K562 (cell line): ENCODE measurements at regions not wholly inside any gene's neighbourhood (a gene's known extent, or its start where the extent isn't known, plus 50 kb on each side); places are given as distances from the start of the nearest gene placed in this dataset.

Experiments used
- ATAC-seq: fragments of 200-7000 bp; cut with Tn5 transposase; 3 replicates; pipeline ENCODE4 v1.9.1; 2020; ENCODE audit warnings: moderate library complexity
- BruUV-seq: library from RNA; stranded (reverse); fragments of 400-500 nt; replicated peaks from 2 replicates; lab custom pipeline; 2021; lab: Mats Ljungman, UMichigan
- CTCF ChIA-PET: fragments of 300-600 bp; formaldehyde crosslinking; extraction: SDS; loops from one replicate; lab custom pipeline; 2021; ENCODE audit warnings: low intra/inter-chr PET ratio; lab: Yijun Ruan, JAX
- POLR2A ChIA-PET: fragments of 300-600, 350-650 bp; sonication (Branson Sonifier 250); formaldehyde crosslinking; extraction: SDS; loops from one replicate; lab custom pipeline; 2021; ENCODE audit warnings: antibody characterized with exemption, inconsistent platforms; lab: Yijun Ruan, JAX
- DNase-seq, 4 experiments: peaks; one replicate each; pipeline versions ENCODE4 v3.0.0 to v3.0.0-alpha.2; 2011 to 2018; ENCODE audit warnings: low spot score in 3 of 4, mixed read lengths in 3 of 4; ENCODE audit errors: extremely low read depth in 1 of 4
- FAIRE-seq: peaks from 2 replicates; lab custom pipeline; 2011; peaks lifted over from hg19 to GRCh38; lab: Jason Lieb, UNC
- H2AFZ ChIP-seq: 2 replicates; pipeline ENCODE4 v1.6.0; 2011; ENCODE audit warnings: low read depth, low read length, control low read depth, inconsistent platforms
- H3K27ac ChIP-seq: fragments of 200-600 bp; 3 replicates; pipeline ENCODE4 v1.8.0; 2011; ENCODE audit warnings: low read depth, mild to moderate bottlenecking, control low read depth, inconsistent platforms, low read length, moderate library complexity, mixed read lengths; ENCODE audit errors: extremely low read depth
- H3K27me3 ChIP-seq, 2 experiments: fragments of 300-600 bp in 1 of 2; 2 replicates in 1 of 2; 3 replicates in 1 of 2; pipeline versions ENCODE4 v1.6.0 to v1.8.0; 2011; ENCODE audit warnings: inconsistent platforms in 2 of 2, low read length in 2 of 2, mild to moderate bottlenecking in 1 of 2, mixed read lengths in 1 of 2, moderate library complexity in 1 of 2; ENCODE audit not compliant: control insufficient read depth in 2 of 2, insufficient read depth in 2 of 2
- H3K36me3 ChIP-seq: fragments of 300-600 bp; 3 replicates; pipeline ENCODE4 v1.8.0; 2011; ENCODE audit warnings: mild to moderate bottlenecking, low read length, inconsistent platforms; ENCODE audit not compliant: control insufficient read depth, insufficient read depth
- H3K4me1 ChIP-seq, 2 experiments: fragments of 200-600 bp in 1 of 2; replicated peaks in 1 of 2; 2 replicates in 1 of 2; 3 replicates in 1 of 2; pipeline versions ENCODE4 v1.5.1 to v1.8.0; 2011; ENCODE audit warnings: inconsistent platforms in 2 of 2, low read length in 2 of 2, mild to moderate bottlenecking in 1 of 2, mixed read lengths in 1 of 2, moderate library complexity in 1 of 2; ENCODE audit not compliant: control insufficient read depth in 2 of 2, insufficient read depth in 2 of 2
- H3K4me2 ChIP-seq: 2 replicates; pipeline ENCODE4 v1.6.1; 2011; ENCODE audit warnings: low read length, control low read depth, inconsistent platforms, mixed read lengths; ENCODE audit not compliant: insufficient read depth
- H3K4me3 ChIP-seq: fragments of 200-600 bp; sonication (generic), shearing (Covaris generic); 2 replicates; pipeline ENCODE4 v1.5.1; 2016; ENCODE audit warnings: control low read depth, inconsistent platforms
- H3K79me2 ChIP-seq: fragments of 200-600 bp; 3 replicates; pipeline ENCODE4 v1.8.0; 2011; ENCODE audit warnings: low read length, inconsistent platforms; ENCODE audit not compliant: control insufficient read depth, insufficient read depth
- H3K9ac ChIP-seq, 2 experiments: 2 replicates each; pipeline versions ENCODE4 v1.6.0 to v1.6.1; 2011; ENCODE audit warnings: low read depth in 2 of 2, low read length in 2 of 2, control low read depth in 1 of 2, inconsistent platforms in 1 of 2, mild to moderate bottlenecking in 1 of 2, mixed read lengths in 1 of 2; ENCODE audit not compliant: insufficient read depth in 1 of 2
- H3K9me1 ChIP-seq: one replicate; pipeline ENCODE4 v1.6.0; 2011; ENCODE audit warnings: inconsistent platforms, mild to moderate bottlenecking, low read length, moderate library complexity; ENCODE audit not compliant: control insufficient read depth, insufficient read depth
- H3K9me3 ChIP-seq: replicated peaks from 2 replicates; pipeline ENCODE4 v1.5.1; 2011; ENCODE audit warnings: low read depth, low read length, inconsistent platforms; ENCODE audit not compliant: control insufficient read depth, insufficient read depth
- H4K20me1 ChIP-seq: replicated peaks from 2 replicates; pipeline ENCODE4 v1.6.1; 2011; ENCODE audit warnings: low read length, inconsistent platforms, mixed read lengths; ENCODE audit not compliant: control insufficient read depth, insufficient read depth
- ATF4 ChIP-seq: fragments of 450-650 bp; formaldehyde crosslinking; IDR thresholded peaks from 2 replicates; pipeline ENCODE4 v1.4.0; 2022; ENCODE audit warnings: mild to moderate bottlenecking, moderate library complexity
- FOXJ3 ChIP-seq: sonication (generic); formaldehyde crosslinking; IDR thresholded peaks from 2 replicates; pipeline ENCODE4 v1.4.0; 2020; ENCODE audit warnings: mild to moderate bottlenecking, missing genetic modification reagents
- FOXP1 ChIP-seq: sonication (generic); formaldehyde crosslinking; IDR thresholded peaks from 2 replicates; pipeline ENCODE4 v1.8.0; 2022; ENCODE audit warnings: mild to moderate bottlenecking, missing genetic modification reagents
- HEY1 ChIP-seq: fragments of 250-450 bp; sonication (Bioruptor Pico); IDR thresholded peaks from 2 replicates; pipeline ENCODE4 v1.5.0; 2020; ENCODE audit warnings: mild to moderate bottlenecking, moderate library complexity, borderline replicate concordance
- MAFG ChIP-seq: fragments of 450-650 bp; conservative IDR thresholded peaks from 2 replicates; pipeline ENCODE4 v1.6.1; 2016; ENCODE audit warnings: missing genetic modification characterization, missing compliant biosample characterization
- MYBL2 ChIP-seq, 2 experiments: fragments of 450-650 bp in 1 of 2; sonication (generic) in 1 of 2; formaldehyde crosslinking in 1 of 2; IDR thresholded peaks; 2 replicates each; pipeline versions ENCODE4 v1.6.1 to v1.8.1; 2017 to 2022; ENCODE audit warnings: borderline replicate concordance in 1 of 2, inconsistent platforms in 1 of 2, low read depth in 1 of 2, mild to moderate bottlenecking in 1 of 2, missing genetic modification reagents in 1 of 2, moderate library complexity in 1 of 2
- POLR2G ChIP-seq: fragments of 200-400 bp; formaldehyde crosslinking; IDR thresholded peaks from 2 replicates; pipeline ENCODE4 v1.6.1; 2017; ENCODE audit warnings: low read depth, mild to moderate bottlenecking, antibody characterized with exemption, low read length, moderate library complexity
- RFX7 ChIP-seq: fragments of 250-450 bp; sonication (Bioruptor Pico); IDR thresholded peaks from 2 replicates; pipeline ENCODE4 v1.5.1; 2021; ENCODE audit warnings: mild to moderate bottlenecking
- STAT6 ChIP-seq: sonication (generic); formaldehyde crosslinking; IDR thresholded peaks from 2 replicates; pipeline ENCODE4 v1.8.1; 2023; ENCODE audit warnings: mild to moderate bottlenecking, missing genetic modification reagents
- TCFL5 ChIP-seq: fragments of 250-450 bp; sonication (Bioruptor Pico); conservative IDR thresholded peaks from 2 replicates; pipeline ENCODE4 v1.6.1; 2021; ENCODE audit warnings: mild to moderate bottlenecking, moderate library complexity, matching md5 sums
- TFAP4 ChIP-seq: sonication (generic); formaldehyde crosslinking; IDR thresholded peaks from 2 replicates; pipeline ENCODE4 v1.8.0; 2022; ENCODE audit warnings: missing genetic modification reagents, mild to moderate bottlenecking, moderate library complexity, borderline replicate concordance
- TFE3 ChIP-seq: fragments of 450-650 bp; formaldehyde crosslinking; IDR thresholded peaks from 2 replicates; pipeline ENCODE4 v1.4.0; 2020; ENCODE audit warnings: mild to moderate bottlenecking, mixed read lengths
- ZBED1 ChIP-seq: IDR thresholded peaks from 2 replicates; pipeline ENCODE4 v1.6.1; 2014
- ZFP36 ChIP-seq: fragments of 150-350 bp; IDR thresholded peaks from 2 replicates; pipeline ENCODE4 v1.6.1; 2018; ENCODE audit warnings: low read length, low read depth; ENCODE audit not compliant: partially characterized antibody
- ZNF274 ChIP-seq: IDR thresholded peaks from 2 replicates; pipeline ENCODE4 v1.6.1; 2011; ENCODE audit warnings: low read depth, mild to moderate bottlenecking, low read length, moderate library complexity, borderline replicate concordance
- ZNF830 ChIP-seq: fragments of 250-450 bp; sonication (Bioruptor Pico); IDR thresholded peaks from 2 replicates; pipeline ENCODE4 v1.5.0; 2021; ENCODE audit warnings: mild to moderate bottlenecking
- WGBS: fragments of 100-300 bp; shearing (Covaris generic); methylation state at CpG from one replicate; pipeline ENCODE4 v1.1.6; 2016; ENCODE audit warnings: low coverage, mixed read lengths; ENCODE audit not compliant: insufficient coverage; ENCODE audit errors: missing lambda C conversion rate; 5-methylcytosine and 5-hydroxymethylcytosine counted together
- in situ Hi-C: fragments of 300-500 bp; cut with MboI; formaldehyde crosslinking; loops from 4 replicates; pipeline ENCODE4 v1.15.0; 2018; ENCODE audit warnings: inconsistent platforms, mixed read lengths
- intact Hi-C: fragments of 100-400 bp; cut with micrococcal nuclease; formaldehyde crosslinking; loops from 2 replicates; pipeline ENCODE4 v1.14.2; 2022

GRCh38 chr1:199616947-199617346 is 410.6 kb upstream of the NR5A2 start:
- Histone ChIP-seq H3K9me1 (no peaks in the 10 kb centered on the region), H3K9me3 (no peaks in the 10 kb centered on the region), H3K27me3 (no peaks in the 10 kb centered on the region), H3K9ac (no peak overlapping the region), H3K79me2 (no peaks in the 10 kb centered on the region), H2AFZ (no peak overlapping the region), H3K4me2 (no peak overlapping the region), H3K4me1 (no peaks in the 10 kb centered on the region), H3K4me3 (no peak overlapping the region), H3K27ac (no peak overlapping the region), H4K20me1 (no peaks in the 10 kb centered on the region), H3K36me3 (no peaks in the 10 kb centered on the region)
- intact Hi-C loops, result no loop called here
- in situ Hi-C loops, result no loop called here
- CTCF ChIA-PET, result no interaction called here
- FAIRE-seq (no peak), ATAC-seq (no peak), DNase-seq (no peak)
- POLR2A ChIA-PET, result no interaction called here
- 0% methylated on average over 1 of the region's 1 CpG for WGBS
- BruUV-seq, result no TSS peak
- no peak for TF ChIP-seq HEY1 (CRISPR knock-in tag)
- TF ChIP-seq ZNF830, result no peak
- TF ChIP-seq MAFG (tag), result no peak
- no peak for TF ChIP-seq ATF4 (CRISPR knock-in tag)
- no peak for TF ChIP-seq RFX7
- TF ChIP-seq MYBL2 (IDR thresholded peaks at IDR 0.05; ENCODE audit: low read depth), result no peak
- TF ChIP-seq MYBL2 (CRISPR knock-in tag; IDR thresholded peaks at IDR 0.05; ENCODE audit: borderline replicate concordance), result no peak
- no peak for TF ChIP-seq POLR2G
- TF ChIP-seq ZFP36, result no peak
- no peak for TF ChIP-seq TFE3
- no peak for TF ChIP-seq ZNF274
- TF ChIP-seq TFAP4 (CRISPR knock-in tag), result no peak
- no peak for TF ChIP-seq FOXP1 (CRISPR knock-in tag)
- no peak for TF ChIP-seq FOXJ3 (CRISPR knock-in tag)
- no peak for TF ChIP-seq ZBED1
- TF ChIP-seq TCFL5 (CRISPR knock-in tag), result no peak
- TF ChIP-seq STAT6 (CRISPR knock-in tag), result no peak
